ENCODE measurements at regions not wholly inside any gene's neighbourhood (a gene's known extent, or its start where the extent isn't known, plus 50 kb on each side); places are given as distances from the start of the nearest gene placed in this dataset.

GRCh38 chr10:95122736-95123135, 53.4 kb upstream of the CYP2C8 start:
- H3K27me3 ChIP-seq (ENCODE audit: insufficient read depth, poor library complexity, severe bottlenecking): no peaks in the 10 kb centered on the region
- no peak for DNase-seq (ENCODE audit: low spot score)

GRCh38 chr10:95121904-95122303, 52.6 kb upstream of the CYP2C8 start:
- Histone ChIP-seq H3K36me3 (ENCODE audit: low read depth) (no peaks in the 10 kb centered on the region), H3K27me3 (ENCODE audit: insufficient read depth, poor library complexity, severe bottlenecking) (no peaks in the 10 kb centered on the region), H3K4me1 (ENCODE audit: insufficient read depth, poor library complexity, severe bottlenecking) (no peaks in the 10 kb centered on the region), H3K9me3 (ENCODE audit: severe bottlenecking) (no peaks in the 10 kb centered on the region), H3K4me3 (ENCODE audit: severe bottlenecking) (no peak overlapping the region), H3K27ac (ENCODE audit: poor library complexity, severe bottlenecking) (no peak overlapping the region)
- TF ChIP-seq, protein P1, sequence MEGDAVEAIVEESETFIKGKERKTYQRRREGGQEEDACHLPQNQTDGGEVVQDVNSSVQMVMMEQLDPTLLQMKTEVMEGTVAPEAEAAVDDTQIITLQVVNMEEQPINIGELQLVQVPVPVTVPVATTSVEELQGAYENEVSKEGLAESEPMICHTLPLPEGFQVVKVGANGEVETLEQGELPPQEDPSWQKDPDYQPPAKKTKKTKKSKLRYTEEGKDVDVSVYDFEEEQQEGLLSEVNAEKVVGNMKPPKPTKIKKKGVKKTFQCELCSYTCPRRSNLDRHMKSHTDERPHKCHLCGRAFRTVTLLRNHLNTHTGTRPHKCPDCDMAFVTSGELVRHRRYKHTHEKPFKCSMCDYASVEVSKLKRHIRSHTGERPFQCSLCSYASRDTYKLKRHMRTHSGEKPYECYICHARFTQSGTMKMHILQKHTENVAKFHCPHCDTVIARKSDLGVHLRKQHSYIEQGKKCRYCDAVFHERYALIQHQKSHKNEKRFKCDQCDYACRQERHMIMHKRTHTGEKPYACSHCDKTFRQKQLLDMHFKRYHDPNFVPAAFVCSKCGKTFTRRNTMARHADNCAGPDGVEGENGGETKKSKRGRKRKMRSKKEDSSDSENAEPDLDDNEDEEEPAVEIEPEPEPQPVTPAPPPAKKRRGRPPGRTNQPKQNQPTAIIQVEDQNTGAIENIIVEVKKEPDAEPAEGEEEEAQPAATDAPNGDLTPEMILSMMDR (IDR thresholded peaks at IDR 0.05; ENCODE audit: poor library complexity, severe bottlenecking): no peak
- no peak for ATAC-seq (ENCODE audit: low read depth)
- DNase-seq (ENCODE audit: low spot score): no peak

More at GRCh38 chr10:95122736-95123135, 53.4 kb upstream of the CYP2C8 start:
- TF ChIP-seq, protein P1 (IDR thresholded peaks at IDR 0.05; ENCODE audit: poor library complexity, severe bottlenecking): no peak
- Histone ChIP-seq H3K4me3 (ENCODE audit: severe bottlenecking) (no peak overlapping the region), H3K36me3 (ENCODE audit: low read depth) (no peaks in the 10 kb centered on the region), H3K27ac (ENCODE audit: poor library complexity, severe bottlenecking) (no peak overlapping the region), H3K9me3 (ENCODE audit: severe bottlenecking) (no peaks in the 10 kb centered on the region), H3K4me1 (ENCODE audit: insufficient read depth, poor library complexity, severe bottlenecking) (no peaks in the 10 kb centered on the region)
- ATAC-seq (ENCODE audit: low read depth): no peak

Measured in RWPE2 (cell line).